ENCODE measurements at regions not wholly inside any gene's neighbourhood (a gene's known extent, or its start where the extent isn't known, plus 50 kb on each side); places are given as distances from the start of the nearest gene placed in this dataset.
"Not testable (repeated sequence)": the region's sequence is repeated elsewhere in the genome, so short reads cannot be mapped to it uniquely, and the experiment has no call there.

DNA sequence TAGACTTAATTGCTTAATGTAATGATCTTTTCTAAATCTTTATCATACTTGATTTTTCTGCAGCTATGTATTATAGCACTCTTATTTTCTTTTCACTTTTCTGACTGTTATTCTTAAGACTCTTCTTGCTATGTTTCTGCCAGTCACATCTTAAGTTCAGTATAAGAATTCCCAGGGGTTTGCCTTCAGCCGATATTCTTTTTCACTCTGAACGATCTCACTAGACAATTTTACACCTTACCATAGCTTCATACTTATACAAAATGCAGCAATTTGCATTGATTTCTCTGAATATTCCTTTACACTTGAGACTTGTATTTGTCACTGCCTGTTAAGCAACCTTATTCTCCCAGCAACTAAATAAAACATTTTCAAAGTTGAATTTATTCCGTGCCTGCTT, 242.5 kb upstream of the OLFM3 start:
- Histone ChIP-seq H3K9me3 (no peaks in the 10 kb centered on the region), H3K27ac (no peak overlapping the region), H3K36me3 (replicated peaks in 1 of 2; ENCODE audit: insufficient read depth in 1 of 2, low read depth in 2 of 2) (no peaks in the 10 kb centered on the region), H3K27me3 (no peaks in the 10 kb centered on the region), H3K4me1 (no peaks in the 10 kb centered on the region), H3K4me3 (no peak overlapping the region)
- 52 to 57% methylated on average over 3 of the region's 3 CpGs for WGBS, 2 donors
- ATAC-seq (no peak), DNase-seq (no peak)
- TF ChIP-seq, protein P1, sequence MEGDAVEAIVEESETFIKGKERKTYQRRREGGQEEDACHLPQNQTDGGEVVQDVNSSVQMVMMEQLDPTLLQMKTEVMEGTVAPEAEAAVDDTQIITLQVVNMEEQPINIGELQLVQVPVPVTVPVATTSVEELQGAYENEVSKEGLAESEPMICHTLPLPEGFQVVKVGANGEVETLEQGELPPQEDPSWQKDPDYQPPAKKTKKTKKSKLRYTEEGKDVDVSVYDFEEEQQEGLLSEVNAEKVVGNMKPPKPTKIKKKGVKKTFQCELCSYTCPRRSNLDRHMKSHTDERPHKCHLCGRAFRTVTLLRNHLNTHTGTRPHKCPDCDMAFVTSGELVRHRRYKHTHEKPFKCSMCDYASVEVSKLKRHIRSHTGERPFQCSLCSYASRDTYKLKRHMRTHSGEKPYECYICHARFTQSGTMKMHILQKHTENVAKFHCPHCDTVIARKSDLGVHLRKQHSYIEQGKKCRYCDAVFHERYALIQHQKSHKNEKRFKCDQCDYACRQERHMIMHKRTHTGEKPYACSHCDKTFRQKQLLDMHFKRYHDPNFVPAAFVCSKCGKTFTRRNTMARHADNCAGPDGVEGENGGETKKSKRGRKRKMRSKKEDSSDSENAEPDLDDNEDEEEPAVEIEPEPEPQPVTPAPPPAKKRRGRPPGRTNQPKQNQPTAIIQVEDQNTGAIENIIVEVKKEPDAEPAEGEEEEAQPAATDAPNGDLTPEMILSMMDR (IDR thresholded peaks at IDR 0.05): no peak
- no peak for TF ChIP-seq POLR2A (IDR thresholded peaks at IDR 0.05)
- intact Hi-C loops (cut with DNase I): no loop called here

- no peak overlapping the region for H3K4me3 ChIP-seq
- H3K27me3 ChIP-seq: no peaks in the 10 kb centered on the region
- DNase-seq (no peak), ATAC-seq (no peak)
- no peak for TF ChIP-seq POLR2A (IDR thresholded peaks at IDR 0.05)
- TF ChIP-seq, protein P1 (IDR thresholded peaks at IDR 0.05): no peak
- H3K36me3 ChIP-seq (replicated peaks in 1 of 2; ENCODE audit: insufficient read depth in 1 of 2, low read depth in 2 of 2): no peaks in the 10 kb centered on the region
- intact Hi-C loops (cut with DNase I): no loop called here
- WGBS, 2 donors: 73 to 88% methylated on average over 7 to 29 of the region's 31 CpGs
- H3K9me3 ChIP-seq: no peaks in the 10 kb centered on the region
- no peak overlapping the region for H3K27ac ChIP-seq
- H3K4me1 ChIP-seq: no peaks in the 10 kb centered on the region
These were observed 238.1 kb upstream of the OLFM3 start for GRCh38 chr1:102234753-102235359.

GRCh38 chr1:102219463-102219862, 222.7 kb upstream of the OLFM3 start:
- Histone ChIP-seq H3K4me3 (no peak overlapping the region), H3K27ac (no peak overlapping the region), H3K36me3 (replicated peaks in 1 of 2; ENCODE audit: insufficient read depth in 1 of 2, low read depth in 2 of 2) (no peaks in the 10 kb centered on the region), H3K4me1 (no peaks in the 10 kb centered on the region), H3K9me3 (no peaks in the 10 kb centered on the region), H3K27me3 (no peaks in the 10 kb centered on the region)
- DNase-seq: no peak
- intact Hi-C loops (cut with DNase I): no loop called here
- 37 to 52% methylated on average over 2 of the region's 2 CpGs for WGBS, 2 donors
- no peak for ATAC-seq
- TF ChIP-seq POLR2A (IDR thresholded peaks at IDR 0.05): no peak
- TF ChIP-seq, protein P1 (IDR thresholded peaks at IDR 0.05): no peak

DNA sequence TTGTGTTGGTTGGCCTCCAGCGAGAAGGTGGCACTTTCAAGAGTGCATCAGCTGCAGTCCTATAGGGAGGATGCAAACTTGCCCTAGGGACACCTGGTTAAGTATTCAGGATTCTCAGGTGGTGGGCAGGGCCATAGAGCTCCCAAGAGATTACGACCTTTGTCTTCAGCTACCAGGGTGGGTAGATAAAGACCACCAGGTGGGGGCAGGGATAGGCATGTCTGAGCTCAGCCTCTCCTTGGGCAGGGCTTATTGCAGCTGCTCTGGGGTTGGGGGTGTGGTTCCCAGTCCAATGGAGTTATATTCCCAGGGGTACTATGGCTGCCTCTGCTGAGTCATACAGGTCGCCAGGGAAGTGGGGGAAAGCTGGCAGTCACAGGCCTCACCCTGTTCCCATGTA, 214.2 kb upstream of the OLFM3 start:
- H3K27me3 ChIP-seq; H3K4me3 ChIP-seq; H3K4me1 ChIP-seq; DNase-seq; H3K27ac ChIP-seq; intact Hi-C loops (cut with DNase I); ATAC-seq; H3K9me3 ChIP-seq; H3K36me3 ChIP-seq (replicated peaks in 1 of 2; ENCODE audit: insufficient read depth in 1 of 2, low read depth in 2 of 2): not testable (repeated sequence)
- 54 to 57% methylated on average over 3 of the region's 3 CpGs for WGBS, 2 donors

- peaks cover 4% of the 10 kb centered on the region for H3K4me1 ChIP-seq
- intact Hi-C loops (cut with DNase I): no loop called here
- no peak for TF ChIP-seq POLR2A (IDR thresholded peaks at IDR 0.05)
- TF ChIP-seq, protein P1 (IDR thresholded peaks at IDR 0.05): peak in 6 of 7 experiments; percentile 32 to 73 (median 64)
- H3K4me3 ChIP-seq: no peak overlapping the region
- H3K36me3 ChIP-seq (replicated peaks in 1 of 2; ENCODE audit: insufficient read depth in 1 of 2, low read depth in 2 of 2): no peaks in the 10 kb centered on the region
- WGBS, 2 donors: 23 to 31% methylated on average over 2 of the region's 2 CpGs
- no peaks in the 10 kb centered on the region for H3K9me3 ChIP-seq
- peak; percentile 28 to 51 (median 33) for DNase-seq
- ATAC-seq: peak; percentile 73
- H3K27me3 ChIP-seq: no peaks in the 10 kb centered on the region
- H3K27ac ChIP-seq: no peak overlapping the region
These were observed 195.0 kb upstream of the OLFM3 start for GRCh38 chr1:102191723-102192122.
